Stomach (tissue), 8 donors: ENCODE measurements at regions not wholly inside any gene's neighbourhood (a gene's known extent, or its start where the extent isn't known, plus 50 kb on each side); places are given as distances from the start of the nearest gene placed in this dataset.

ENCODE experiments used
- DNase-seq, 2 donors: peaks; one replicate each; pipeline versions ENCODE4 v3.0.0 to v3.0.0-alpha.2; 2013 to 2019
- H3K27ac ChIP-seq, 5 donors: fragments of 200-600 bp in 4 of 5; sonication (generic) in 4 of 5; one replicate each; pipeline ENCODE4 v1.5.1; 2013 to 2019; ENCODE audit warnings: mild to moderate bottlenecking in 1 of 5, moderate library complexity in 1 of 5
- H3K27me3 ChIP-seq, 3 donors: fragments of 200-600 bp; sonication (generic); one replicate each; pipeline ENCODE4 v1.5.1; 2017 to 2019; ENCODE audit warnings: mixed run types in 1 of 3
- H3K36me3 ChIP-seq, 4 donors: fragments of 200-600 bp; sonication (generic); 1 replicate in 3 of 4; 2 replicates in 1 of 4; pipeline ENCODE4 v1.5.1; 2016 to 2019
- H3K4me1 ChIP-seq, 4 donors: fragments of 200-600 bp; sonication (generic); one replicate each; pipeline ENCODE4 v1.5.1; 2016 to 2019
- H3K4me3 ChIP-seq, 4 donors: fragments of 200-600 bp; sonication (generic) in 3 of 4; one replicate each; pipeline ENCODE4 v1.5.1; 2016 to 2019; ENCODE audit warnings: mild to moderate bottlenecking in 1 of 4
- H3K9me3 ChIP-seq, 4 donors: fragments of 200-600 bp; sonication (generic); one replicate each; pipeline ENCODE4 v1.5.1; 2016 to 2019
- CTCF ChIP-seq, 7 experiments: fragments of 450-650 bp in 4 of 7; fragments of 200-600 bp in 3 of 7; sonication (generic) in 3 of 7; IDR thresholded peaks; one replicate each; pipeline ENCODE4 v1.5.1; 2016 to 2019; ENCODE audit warnings: antibody characterized with exemption in 7 of 7, control low read depth in 2 of 7, mild to moderate bottlenecking in 1 of 7
- EP300 ChIP-seq: sonication (generic); formaldehyde crosslinking; IDR thresholded peaks from one replicate; pipeline ENCODE4 v1.6.1; 2017; ENCODE audit warnings: antibody characterized with exemption
- POLR2A ChIP-seq, 4 donors: fragments of 450-650 bp; IDR thresholded peaks; one replicate each; pipeline ENCODE4 v1.6.1; 2016; ENCODE audit warnings: antibody characterized with exemption in 4 of 4, control low read depth in 2 of 4, mild to moderate bottlenecking in 1 of 4, moderate library complexity in 1 of 4
- POLR2AphosphoS5 ChIP-seq, 3 donors: sonication (generic); formaldehyde crosslinking; IDR thresholded peaks; one replicate each; pipeline ENCODE4 v1.6.1; 2016; ENCODE audit warnings: antibody characterized with exemption in 3 of 3
- whole genome bisulfite sequencing, 5 donors: extraction: QIAGEN DNeasy Blood & Tissue Kit in 3 of 5; methylation state at CpG; one replicate each; pipeline versions ENCODE4 v1.1.5 to v1.1.7; 2013 to 2018; 5-methylcytosine and 5-hydroxymethylcytosine counted together
- intact Hi-C: fragments of 100-400 bp; cut with DNase I; formaldehyde crosslinking; loops from one replicate; pipeline ENCODE4 v1.15.1; 2023; ENCODE audit warnings: low total_unique reads
- donor health status: healthy with polysubstance abuse.
- donor health status: Bipolar disorder and iron deficiency.
- donor health status: healthy.

DNA sequence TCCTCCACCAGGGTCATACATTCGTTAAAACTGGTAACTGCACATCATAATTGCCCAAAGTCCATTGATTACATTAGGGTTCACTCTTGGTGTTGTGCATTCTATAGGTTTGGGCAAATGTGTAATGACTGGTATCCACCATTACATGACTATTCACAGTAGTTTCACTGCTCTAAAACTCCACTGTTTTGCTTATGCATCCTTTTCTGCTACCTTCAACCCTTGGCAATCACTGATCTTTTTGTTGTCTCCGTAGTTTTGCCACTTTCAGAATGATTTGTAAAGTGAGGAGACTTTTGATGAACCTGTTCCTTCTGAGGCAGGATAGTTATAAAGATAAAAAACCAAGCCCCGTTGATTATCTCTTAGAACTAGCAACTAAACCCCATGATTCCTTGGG lies 187.3 kb upstream of the MCHR2 start:
- no peak for DNase-seq
- no peak overlapping the region for H3K4me3 ChIP-seq
- WGBS, 5 donors, result 72 to 82% (median 77%) methylated on average over 3 of the region's 3 CpGs
- intact Hi-C loops, result no loop called here
- H3K36me3 ChIP-seq, result no peaks in the 10 kb centered on the region
- no peak for TF ChIP-seq CTCF (IDR thresholded peaks at IDR 0.05)
- no peak for TF ChIP-seq POLR2A (IDR thresholded peaks at IDR 0.05)
- TF ChIP-seq POLR2AphosphoS5 (IDR thresholded peaks at IDR 0.05), result no peak
- TF ChIP-seq EP300, result no peak
- H3K9me3 ChIP-seq, result no peaks in the 10 kb centered on the region
- H3K4me1 ChIP-seq, result peaks cover 0 to 2% (median 0%) of the 10 kb centered on the region in 4 donors
- H3K27ac ChIP-seq, result no peak overlapping the region
- no peaks in the 10 kb centered on the region for H3K27me3 ChIP-seq

GRCh38 chr6:100179576-100179975 lies 185.6 kb upstream of the MCHR2 start:
- Histone ChIP-seq H3K4me3 (no peak overlapping the region), H3K27me3 (no peaks in the 10 kb centered on the region), H3K9me3 (no peaks in the 10 kb centered on the region), H3K27ac (no peak overlapping the region), H3K4me1 (peaks cover 0 to 6% (median 3%) of the 10 kb centered on the region in 4 donors), H3K36me3 (no peaks in the 10 kb centered on the region)
- intact Hi-C loops, result no loop called here
- TF ChIP-seq POLR2A (IDR thresholded peaks at IDR 0.05) (no peak), POLR2AphosphoS5 (IDR thresholded peaks at IDR 0.05) (no peak), EP300 (no peak), CTCF (IDR thresholded peaks at IDR 0.05) (no peak)
- DNase-seq, result no peak
- 90 to 100% (median 97%) methylated on average over 1 of the region's 1 CpG for WGBS, 5 donors

- WGBS, 5 donors, result 29 to 50% (median 38%) methylated on average over 1 of the region's 1 CpG
- TF ChIP-seq EP300 (no peak), POLR2AphosphoS5 (IDR thresholded peaks at IDR 0.05) (no peak), CTCF (IDR thresholded peaks at IDR 0.05) (no peak), POLR2A (IDR thresholded peaks at IDR 0.05) (no peak)
- no peak overlapping the region for H3K27ac ChIP-seq
Observed at GRCh38 chr6:100177956-100178355, 183.9 kb upstream of the MCHR2 start.

GRCh38 chr6:100176951-100177710 lies 183.1 kb upstream of the MCHR2 start:
- Histone ChIP-seq H3K4me3 (no peak overlapping the region), H3K4me1 (peaks cover 0 to 6% (median 3%) of the 10 kb centered on the region in 4 donors), H3K27me3 (no peaks in the 10 kb centered on the region), H3K27ac (no peak overlapping the region), H3K9me3 (no peaks in the 10 kb centered on the region), H3K36me3 (no peaks in the 10 kb centered on the region)
- no peak for DNase-seq
- intact Hi-C loops, result no loop called here
- TF ChIP-seq CTCF (IDR thresholded peaks at IDR 0.05) (no peak), EP300 (no peak), POLR2AphosphoS5 (IDR thresholded peaks at IDR 0.05) (no peak), POLR2A (IDR thresholded peaks at IDR 0.05) (no peak)
- WGBS, 5 donors, result 64 to 95% (median 84%) methylated on average over 2 to 4 of the region's 4 CpGs

More at GRCh38 chr6:100177956-100178355, 183.9 kb upstream of the MCHR2 start:
- Histone ChIP-seq H3K4me1 (peaks cover 0 to 6% (median 3%) of the 10 kb centered on the region in 4 donors), H3K9me3 (no peaks in the 10 kb centered on the region), H3K27me3 (no peaks in the 10 kb centered on the region), H3K36me3 (no peaks in the 10 kb centered on the region), H3K4me3 (no peak overlapping the region)
- intact Hi-C loops, result no loop called here
- no peak for DNase-seq
